A673 (cell line): ENCODE measurements at regions not wholly inside any gene's neighbourhood (a gene's known extent, or its start where the extent isn't known, plus 50 kb on each side); places are given as distances from the start of the nearest gene placed in this dataset.
"Not testable (repeated sequence)": the region's sequence is repeated elsewhere in the genome, so short reads cannot be mapped to it uniquely, and the experiment has no call there.

Source experiments
- BruUV-seq: library from RNA; stranded (reverse); fragments of 400-500 nt; replicated peaks from 2 replicates; lab custom pipeline; 2021; lab: Mats Ljungman, UMichigan
- CTCF ChIA-PET: fragments of 300-600 bp; sonication (Branson Sonifier 250); formaldehyde crosslinking; loops from one replicate; lab custom pipeline; 2022; ENCODE audit warnings: antibody characterized with exemption; lab: Charles Lee
- POLR2A ChIA-PET: fragments of 300-600 bp; sonication (Branson Sonifier 250); formaldehyde crosslinking; loops from one replicate; lab custom pipeline; 2022; ENCODE audit warnings: antibody characterized with exemption; ENCODE audit not compliant: low non-redundant PET; lab: Charles Lee
- DNase-seq: peaks from one replicate; pipeline ENCODE4 v3.0.0-alpha.2; 2015; ENCODE audit warnings: low spot score
- H3K27ac ChIP-seq: fragments of 200-600 bp; sonication (generic); 2 replicates; pipeline ENCODE4 v1.5.1; 2016; ENCODE audit warnings: mixed run types, low read depth, mild to moderate bottlenecking, mixed read lengths, antibody characterized with exemption, low read length; ENCODE audit not compliant: poor library complexity, severe bottlenecking
- H3K27me3 ChIP-seq: fragments of 200-600 bp; sonication (generic); replicated peaks from 2 replicates; pipeline ENCODE4 v1.6.1; 2017; ENCODE audit warnings: mixed run types, low read depth, mild to moderate bottlenecking, mixed read lengths, antibody characterized with exemption, low read length; ENCODE audit not compliant: insufficient read depth, poor library complexity
- H3K36me3 ChIP-seq: fragments of 200-600 bp; sonication (generic); 2 replicates; pipeline ENCODE4 v1.6.1; 2016; ENCODE audit warnings: mixed run types, mild to moderate bottlenecking, mixed read lengths, antibody characterized with exemption, low read length; ENCODE audit not compliant: insufficient read depth, poor library complexity, severe bottlenecking
- H3K4me1 ChIP-seq: fragments of 200-600 bp; sonication (generic); 2 replicates; pipeline ENCODE4 v1.6.1; 2017; ENCODE audit warnings: mixed run types, mild to moderate bottlenecking, mixed read lengths, antibody characterized with exemption, low read length; ENCODE audit not compliant: insufficient read depth, poor library complexity, severe bottlenecking
- H3K4me3 ChIP-seq: fragments of 200-600 bp; sonication (generic); 2 replicates; pipeline ENCODE4 v1.5.1; 2016; ENCODE audit warnings: low read depth, mixed run types, mild to moderate bottlenecking, mixed read lengths, low read length; ENCODE audit not compliant: poor library complexity, severe bottlenecking
- H3K9me3 ChIP-seq: fragments of 200-600 bp; sonication (generic); 2 replicates; pipeline ENCODE4 v1.6.1; 2016; ENCODE audit warnings: mixed run types, low read depth, mild to moderate bottlenecking, mixed read lengths, antibody characterized with exemption, low read length; ENCODE audit not compliant: poor library complexity, severe bottlenecking
- EZH2 ChIP-seq: fragments of 200-600 bp; sonication (generic); IDR thresholded peaks from 2 replicates; pipeline ENCODE4 v1.6.1; 2017; ENCODE audit warnings: borderline replicate concordance, low read depth, mild to moderate bottlenecking, mixed read lengths, antibody characterized with exemption, low read length; ENCODE audit not compliant: poor library complexity, severe bottlenecking
- intact Hi-C: fragments of 100-400 bp; cut with micrococcal nuclease; formaldehyde crosslinking; loops from one replicate; pipeline ENCODE4 v1.10.0; 2022; ENCODE audit not compliant: unreplicated experiment
- TF ChIP-seq, protein P1 (sequence below): fragments of 300-800, 200-600 bp; sonication (generic); conservative IDR thresholded peaks from 2 replicates; pipeline ENCODE4 v1.5.1; 2017; ENCODE audit warnings: low read depth, mild to moderate bottlenecking, antibody characterized with exemption, low read length, moderate library complexity, mixed read lengths

DNA sequence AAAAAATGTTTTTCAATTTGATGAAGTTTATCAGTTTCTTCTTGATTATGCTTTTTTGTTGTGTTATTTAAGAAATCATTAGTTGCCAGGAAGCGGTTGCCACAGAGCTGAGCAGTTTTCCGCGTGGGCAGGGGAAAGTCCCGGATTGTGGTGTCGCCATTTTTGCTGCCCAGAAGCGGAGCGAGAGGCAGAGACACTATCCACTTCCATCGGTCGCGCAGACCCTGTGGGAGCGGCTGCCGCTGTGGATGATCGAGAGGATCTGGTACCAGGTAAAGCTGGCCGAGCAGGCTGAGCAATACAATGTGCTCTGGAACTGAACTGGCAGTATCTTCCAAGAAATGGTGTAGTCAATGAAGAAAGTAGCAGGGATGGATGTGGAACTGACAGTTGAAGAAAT lies 119.8 kb downstream of the ZNF736 start:
- Histone ChIP-seq H3K4me3 (no peak overlapping the region), H3K27ac (no peak overlapping the region), H3K27me3 (no peaks in the 10 kb centered on the region), H3K4me1 (no peaks in the 10 kb centered on the region), H3K9me3 (peaks cover 33% of the 10 kb centered on the region), H3K36me3 (no peaks in the 10 kb centered on the region)
- ChIA-PET CTCF (no interaction called here), POLR2A (no interaction called here)
- TF ChIP-seq EZH2: no peak
- TF ChIP-seq, protein P1, sequence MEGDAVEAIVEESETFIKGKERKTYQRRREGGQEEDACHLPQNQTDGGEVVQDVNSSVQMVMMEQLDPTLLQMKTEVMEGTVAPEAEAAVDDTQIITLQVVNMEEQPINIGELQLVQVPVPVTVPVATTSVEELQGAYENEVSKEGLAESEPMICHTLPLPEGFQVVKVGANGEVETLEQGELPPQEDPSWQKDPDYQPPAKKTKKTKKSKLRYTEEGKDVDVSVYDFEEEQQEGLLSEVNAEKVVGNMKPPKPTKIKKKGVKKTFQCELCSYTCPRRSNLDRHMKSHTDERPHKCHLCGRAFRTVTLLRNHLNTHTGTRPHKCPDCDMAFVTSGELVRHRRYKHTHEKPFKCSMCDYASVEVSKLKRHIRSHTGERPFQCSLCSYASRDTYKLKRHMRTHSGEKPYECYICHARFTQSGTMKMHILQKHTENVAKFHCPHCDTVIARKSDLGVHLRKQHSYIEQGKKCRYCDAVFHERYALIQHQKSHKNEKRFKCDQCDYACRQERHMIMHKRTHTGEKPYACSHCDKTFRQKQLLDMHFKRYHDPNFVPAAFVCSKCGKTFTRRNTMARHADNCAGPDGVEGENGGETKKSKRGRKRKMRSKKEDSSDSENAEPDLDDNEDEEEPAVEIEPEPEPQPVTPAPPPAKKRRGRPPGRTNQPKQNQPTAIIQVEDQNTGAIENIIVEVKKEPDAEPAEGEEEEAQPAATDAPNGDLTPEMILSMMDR: no peak
- no TSS peak for BruUV-seq
- intact Hi-C loops: no loop called here
- no peak for DNase-seq

DNA sequence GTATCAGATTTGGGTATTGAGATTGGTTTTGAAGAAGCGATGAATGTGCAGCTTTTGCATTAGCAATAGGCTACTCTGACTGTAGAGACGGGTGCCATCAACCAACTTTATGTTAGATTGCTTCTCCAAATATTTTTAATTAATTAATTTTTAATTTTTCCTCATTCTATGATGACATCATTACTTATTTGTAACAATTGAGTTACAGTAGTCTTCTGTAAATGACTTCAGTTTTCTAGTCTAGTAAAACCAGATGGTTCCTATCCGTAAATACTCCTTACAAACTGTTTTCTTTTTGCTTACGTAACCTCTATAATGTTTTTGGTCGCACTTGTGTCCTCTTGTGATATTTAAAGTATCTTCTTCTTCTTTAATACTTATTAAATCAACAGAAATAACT lies 118.1 kb downstream of the ZNF736 start:
- no peaks in the 10 kb centered on the region for H3K36me3 ChIP-seq
- no peak overlapping the region for H3K27ac ChIP-seq
- no peak overlapping the region for H3K4me3 ChIP-seq
- ChIA-PET POLR2A (no interaction called here), CTCF (no interaction called here)
- no peak for DNase-seq
- intact Hi-C loops: no loop called here
- H3K4me1 ChIP-seq: no peaks in the 10 kb centered on the region
- TF ChIP-seq, protein P1: no peak
- no peak for TF ChIP-seq EZH2
- H3K27me3 ChIP-seq: no peaks in the 10 kb centered on the region
- no TSS peak for BruUV-seq
- peaks cover 31% of the 10 kb centered on the region for H3K9me3 ChIP-seq

DNA sequence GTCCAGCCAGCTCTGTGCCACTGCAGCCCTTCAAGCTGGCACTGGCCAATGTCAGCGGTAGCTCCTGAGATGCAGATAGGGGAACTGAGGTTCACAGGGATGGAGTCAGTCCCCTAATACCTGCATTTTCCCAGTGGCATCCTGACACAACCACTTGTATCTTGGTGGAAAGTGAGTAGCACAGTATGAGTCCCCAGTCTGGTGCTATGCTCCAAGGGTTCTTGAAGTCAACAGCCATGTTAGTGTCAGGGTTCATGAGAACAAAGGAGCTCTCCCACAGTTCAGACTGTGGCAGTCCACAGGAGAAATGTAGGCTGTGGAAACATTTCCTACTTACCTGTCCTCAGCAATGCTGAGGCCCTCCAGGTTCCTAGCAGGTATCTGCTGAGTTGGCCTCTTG lies 115.5 kb downstream of the ZNF736 start:
- no TSS peak for BruUV-seq
- peaks cover 36% of the 10 kb centered on the region for H3K9me3 ChIP-seq
- POLR2A ChIA-PET: no interaction called here
- no peaks in the 10 kb centered on the region for H3K4me1 ChIP-seq
- H3K27ac ChIP-seq: no peak overlapping the region
- no peak overlapping the region for H3K4me3 ChIP-seq
- TF ChIP-seq, protein P1: no peak
- intact Hi-C loops: no loop called here
- no peak for DNase-seq
- no peaks in the 10 kb centered on the region for H3K27me3 ChIP-seq
- no peaks in the 10 kb centered on the region for H3K36me3 ChIP-seq
- CTCF ChIA-PET: no interaction called here

DNA sequence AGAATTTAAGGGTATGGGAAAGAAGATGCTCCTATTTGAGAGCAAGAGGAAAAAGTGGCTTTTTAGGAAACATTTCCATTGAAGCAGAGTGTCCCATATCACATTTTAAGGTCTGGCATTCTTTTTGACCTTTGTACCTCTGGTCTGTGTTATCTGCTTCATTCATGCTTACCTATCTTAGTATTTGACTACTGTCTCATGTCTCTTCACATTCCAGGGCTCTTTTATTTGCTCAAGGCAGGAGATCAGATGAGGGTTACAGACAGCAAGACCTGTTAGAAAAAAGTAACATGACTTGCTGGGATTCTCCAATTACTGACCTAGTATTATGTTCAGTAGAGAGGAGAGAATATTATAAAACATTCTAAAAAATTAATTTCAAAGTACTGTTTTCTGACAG lies 111.7 kb downstream of the ZNF736 start:
- H3K27me3 ChIP-seq, H3K36me3 ChIP-seq, H3K4me3 ChIP-seq, DNase-seq, BruUV-seq, CTCF ChIA-PET, POLR2A ChIA-PET, intact Hi-C loops, H3K4me1 ChIP-seq, H3K27ac ChIP-seq: not testable (repeated sequence)
- peaks cover 35% of the 10 kb centered on the region for H3K9me3 ChIP-seq
